ENCODE measurements at regions not wholly inside any gene's neighbourhood (a gene's known extent, or its start where the extent isn't known, plus 50 kb on each side); places are given as distances from the start of the nearest gene placed in this dataset.

GRCh38 chr14:43903209-43903608 is 603.9 kb downstream of the FSCB start:
- TF ChIP-seq CTCF (IDR thresholded peaks at IDR 0.05), result no peak
- no peak for TF ChIP-seq POLR2A (IDR thresholded peaks at IDR 0.05)
- no peak for TF ChIP-seq POLR2AphosphoS5 (IDR thresholded peaks at IDR 0.05; ENCODE audit: insufficient read depth in 1 of 2, low read depth in 1 of 2)
